Liver (tissue), 8 donors: ENCODE measurements at regions not wholly inside any gene's neighbourhood (a gene's known extent, or its start where the extent isn't known, plus 50 kb on each side); places are given as distances from the start of the nearest gene placed in this dataset.

ENCODE experiments used
- DNase-seq: peaks from one replicate; pipeline ENCODE4 v3.0.0-alpha.2; 2017; ENCODE audit warnings: low spot score
- H3K27ac ChIP-seq, 2 donors: one replicate each; pipeline ENCODE4 v1.7.0; 2013; ENCODE audit warnings: inconsistent platforms in 2 of 2, low read length in 2 of 2, control low read depth in 1 of 2, low read depth in 1 of 2, mild to moderate bottlenecking in 1 of 2
- H3K27me3 ChIP-seq, 4 donors: one replicate each; pipeline versions ENCODE4 v1.6.1 to v1.7.0; 2013; ENCODE audit warnings: low read length in 3 of 4, inconsistent platforms in 1 of 4, mild to moderate bottlenecking in 1 of 4, moderate library complexity in 1 of 4; ENCODE audit not compliant: control insufficient read depth in 4 of 4, insufficient read depth in 4 of 4
- H3K36me3 ChIP-seq, 4 donors: one replicate each; pipeline versions ENCODE4 v1.6.1 to v1.7.0; 2013; ENCODE audit warnings: low read length in 3 of 4, mild to moderate bottlenecking in 3 of 4, low read depth in 1 of 4, moderate library complexity in 1 of 4; ENCODE audit not compliant: control insufficient read depth in 4 of 4, insufficient read depth in 3 of 4
- H3K4me1 ChIP-seq, 4 donors: one replicate each; pipeline versions ENCODE4 v1.6.1 to v1.7.0; 2013; ENCODE audit warnings: low read length in 3 of 4, mild to moderate bottlenecking in 3 of 4, moderate library complexity in 1 of 4; ENCODE audit not compliant: control insufficient read depth in 4 of 4, insufficient read depth in 4 of 4
- H3K4me3 ChIP-seq, 3 donors: one replicate each; pipeline versions ENCODE4 v1.6.1 to v1.7.0; 2013; ENCODE audit warnings: low read length in 3 of 3, control low read depth in 1 of 3, low read depth in 1 of 3, mild to moderate bottlenecking in 1 of 3
- H3K9ac ChIP-seq, 2 donors: one replicate each; pipeline ENCODE4 v1.7.0; 2013; ENCODE audit warnings: low read length in 2 of 2, mild to moderate bottlenecking in 2 of 2, moderate library complexity in 2 of 2, control low read depth in 1 of 2, low read depth in 1 of 2
- H3K9me3 ChIP-seq, 4 donors: one replicate each; pipeline versions ENCODE4 v1.6.1 to v1.7.0; 2013; ENCODE audit warnings: low read length in 3 of 4; ENCODE audit not compliant: control insufficient read depth in 4 of 4
- CTCF ChIP-seq: fragments of 150-350 bp; IDR thresholded peaks from 2 replicates; pipeline ENCODE4 v1.5.1; 2017; ENCODE audit warnings: improper control_type of control experiment, low read depth, low read length; ENCODE audit not compliant: missing input control
- FOXA2 ChIP-seq: IDR thresholded peaks from 2 replicates; pipeline ENCODE4 v1.6.1; 2016; ENCODE audit warnings: antibody characterized with exemption
- HNF4A ChIP-seq, 2 donors: conservative IDR thresholded peaks; 2 replicates each; pipeline ENCODE4 v1.6.1; 2016; ENCODE audit warnings: antibody characterized with exemption in 2 of 2, mild to moderate bottlenecking in 2 of 2
- HNF4G ChIP-seq: IDR thresholded peaks from 2 replicates; pipeline ENCODE4 v1.6.1; 2016; ENCODE audit warnings: antibody characterized with exemption
- JUND ChIP-seq, 2 donors: IDR thresholded peaks; 2 replicates each; pipeline ENCODE4 v1.6.1; 2016; ENCODE audit warnings: antibody characterized with exemption in 2 of 2
- NR2F2 ChIP-seq: IDR thresholded peaks from 2 replicates; pipeline ENCODE4 v1.6.1; 2016; ENCODE audit warnings: antibody characterized with exemption
- RXRA ChIP-seq, 2 donors: IDR thresholded peaks; 2 replicates each; pipeline ENCODE4 v1.6.1; 2017 to 2018; ENCODE audit warnings: antibody characterized with exemption in 2 of 2, mild to moderate bottlenecking in 1 of 2
- SP1 ChIP-seq: IDR thresholded peaks from 2 replicates; pipeline ENCODE4 v1.6.1; 2018; ENCODE audit warnings: antibody characterized with exemption, mild to moderate bottlenecking
- ZBTB33 ChIP-seq: IDR thresholded peaks from 2 replicates; pipeline ENCODE4 v1.6.1; 2016; ENCODE audit warnings: antibody characterized with exemption
- WGBS: extraction: QIAGEN DNeasy Blood & Tissue Kit; methylation state at CpG from one replicate; pipeline ENCODE4 v1.1.7; 2013; 5-methylcytosine and 5-hydroxymethylcytosine counted together
- donor health status: healthy.
- donor health status: healthy.
- donor health status: healthy.
- donor health status: healthy.
- donor health status: healthy.

- Histone ChIP-seq H3K36me3 (no peaks in the 10 kb centered on the region), H3K27me3 (peaks cover 0 to 4% (median 0%) of the 10 kb centered on the region in 4 donors), H3K4me1 (no peaks in the 10 kb centered on the region), H3K27ac (no peak overlapping the region), H3K9ac (no peak overlapping the region), H3K9me3 (no peaks in the 10 kb centered on the region), H3K4me3 (no peak overlapping the region)
- no peak for TF ChIP-seq ZBTB33
- 41% methylated on average over 4 of the region's 4 CpGs for WGBS
- DNase-seq = no peak
Observed at GRCh38 chr7:70919481-70920073, 212.4 kb upstream of the GALNT17 start.

- 78% methylated on average over 1 of the region's 1 CpG for WGBS
- Histone ChIP-seq H3K9ac (no peak overlapping the region), H3K27me3 (peaks cover 0 to 4% (median 0%) of the 10 kb centered on the region in 4 donors), H3K4me1 (no peaks in the 10 kb centered on the region), H3K9me3 (no peaks in the 10 kb centered on the region), H3K36me3 (no peaks in the 10 kb centered on the region), H3K4me3 (no peak overlapping the region), H3K27ac (no peak overlapping the region)
- TF ChIP-seq NR2F2 (peak; percentile 40), JUND (IDR thresholded peaks at IDR 0.05) (no peak), HNF4G (no peak), HNF4A (conservative IDR thresholded peaks at IDR 0.05) (no peak), FOXA2 (no peak), ZBTB33 (no peak), SP1 (no peak)
- DNase-seq = no peak
Observed at GRCh38 chr7:70920876-70921275, 211.1 kb upstream of the GALNT17 start.

- WGBS = 64% methylated on average over 11 of the region's 11 CpGs
- no peak for TF ChIP-seq CTCF
- TF ChIP-seq SP1 = no peak
- no peak for TF ChIP-seq HNF4A (conservative IDR thresholded peaks at IDR 0.05)
- TF ChIP-seq NR2F2 = no peak
- TF ChIP-seq RXRA (IDR thresholded peaks at IDR 0.05) = no peak
- no peak for DNase-seq
Observed at GRCh38 chr7:70923181-70923845, 208.6 kb upstream of the GALNT17 start.

More at GRCh38 chr7:70923181-70923845, 208.6 kb upstream of the GALNT17 start:
- H3K4me3 ChIP-seq = no peak overlapping the region
- H3K36me3 ChIP-seq = no peaks in the 10 kb centered on the region
- H3K27ac ChIP-seq = no peak overlapping the region
- H3K9ac ChIP-seq = no peak overlapping the region
- H3K4me1 ChIP-seq = no peaks in the 10 kb centered on the region
- H3K27me3 ChIP-seq = peaks cover 0 to 4% (median 0%) of the 10 kb centered on the region in 4 donors
- H3K9me3 ChIP-seq = no peaks in the 10 kb centered on the region
